GM23338 (cell line): ENCODE measurements at regions not wholly inside any gene's neighbourhood (a gene's known extent, or its start where the extent isn't known, plus 50 kb on each side); places are given as distances from the start of the nearest gene placed in this dataset.

Experiments used
- ATAC-seq: fragments of 200-7000 bp; cut with Tn5 transposase; 3 replicates; pipeline ENCODE4 v1.9.1; 2020
- DNase-seq: peaks from one replicate; pipeline ENCODE4 v3.0.0-alpha.2; 2015; ENCODE audit warnings: low spot score
- H2AFZ ChIP-seq: fragments of 200-600 bp; sonication (generic); 2 replicates; pipeline ENCODE4 v1.8.0; 2016; ENCODE audit warnings: antibody characterized with exemption, mild to moderate bottlenecking, moderate library complexity
- H3F3A ChIP-seq: fragments of 200-600 bp; sonication (generic); replicated peaks from 2 replicates; pipeline ENCODE4 v1.8.0; 2017; ENCODE audit warnings: antibody characterized with exemption, mixed run types, low read depth
- H3K27ac ChIP-seq: fragments of 200-600 bp; sonication (generic); 2 replicates; pipeline ENCODE4 v1.6.1; 2016; ENCODE audit warnings: low read depth
- H3K27me3 ChIP-seq: fragments of 200-600 bp; sonication (generic); 2 replicates; pipeline ENCODE4 v1.8.0; 2016; ENCODE audit warnings: mild to moderate bottlenecking, mixed run types, moderate library complexity; ENCODE audit not compliant: insufficient read depth
- H3K36me3 ChIP-seq: fragments of 200-600 bp; sonication (generic); 2 replicates; pipeline ENCODE4 v1.8.0; 2016; ENCODE audit warnings: mild to moderate bottlenecking; ENCODE audit not compliant: insufficient read depth
- H3K4me1 ChIP-seq: fragments of 200-600 bp; sonication (generic); 2 replicates; pipeline ENCODE4 v1.8.0; 2016; ENCODE audit warnings: mild to moderate bottlenecking, moderate library complexity; ENCODE audit not compliant: insufficient read depth
- H3K4me2 ChIP-seq: fragments of 200-600 bp; sonication (generic); 2 replicates; pipeline ENCODE4 v1.7.1; 2017; ENCODE audit warnings: mixed run types
- H3K4me3 ChIP-seq: fragments of 200-600 bp; sonication (generic); 2 replicates; pipeline ENCODE4 v1.6.1; 2016; ENCODE audit warnings: mixed run types
- H3K79me2 ChIP-seq: fragments of 200-600 bp; sonication (generic); replicated peaks from 2 replicates; pipeline ENCODE4 v1.8.0; 2017; ENCODE audit warnings: mild to moderate bottlenecking; ENCODE audit not compliant: insufficient read depth
- H3K9me2 ChIP-seq: fragments of 200-600 bp; sonication (generic); 2 replicates; pipeline ENCODE4 v1.8.0; 2017; ENCODE audit not compliant: insufficient read depth
- H4K20me1 ChIP-seq: fragments of 200-600 bp; sonication (generic); replicated peaks from 2 replicates; pipeline ENCODE4 v1.8.0; 2017; ENCODE audit warnings: mild to moderate bottlenecking; ENCODE audit not compliant: insufficient read depth
- H3K27ac Mint-ChIP-seq: 2 replicates; pipeline ENCODE4 v1.8.0; 2020; ENCODE audit warnings: inconsistent platforms, mild to moderate bottlenecking, moderate library complexity, mixed read lengths
- H3K27me3 Mint-ChIP-seq: 3 replicates; pipeline ENCODE4 v1.8.0; 2022; ENCODE audit warnings: low read depth, mild to moderate bottlenecking, moderate library complexity, mixed read lengths, inconsistent platforms; ENCODE audit not compliant: insufficient read depth, poor library complexity
- H3K36me3 Mint-ChIP-seq: 3 replicates; pipeline ENCODE4 v1.8.0; 2021; ENCODE audit warnings: low read depth, mild to moderate bottlenecking, inconsistent platforms, moderate library complexity, mixed read lengths
- H3K4me1 Mint-ChIP-seq: 3 replicates; pipeline ENCODE4 v1.8.0; 2020; ENCODE audit warnings: mild to moderate bottlenecking, inconsistent platforms, mixed read lengths
- H3K4me3 Mint-ChIP-seq: 3 replicates; pipeline ENCODE4 v1.8.0; 2021; ENCODE audit warnings: moderate library complexity, mild to moderate bottlenecking, inconsistent platforms, mixed read lengths
- H3K9me3 Mint-ChIP-seq: 3 replicates; pipeline ENCODE4 v1.8.0; 2020; ENCODE audit warnings: moderate library complexity, mild to moderate bottlenecking, inconsistent platforms, mixed read lengths
- CREB1 ChIP-seq: fragments of 250-450 bp; sonication (Bioruptor Pico); IDR thresholded peaks from 2 replicates; pipeline ENCODE4 v1.5.0; 2020; ENCODE audit warnings: low read depth, mild to moderate bottlenecking, moderate library complexity
- EZH2 ChIP-seq: fragments of 200-600 bp; sonication (generic); IDR thresholded peaks from one replicate; pipeline ENCODE4 v1.8.0; 2017; ENCODE audit warnings: antibody characterized with exemption, mild to moderate bottlenecking, low read depth; ENCODE audit not compliant: unreplicated experiment
- EZH2phosphoT487 ChIP-seq: fragments of 200-600 bp; sonication (generic); IDR thresholded peaks from one replicate; pipeline ENCODE4 v1.8.1; 2018; ENCODE audit warnings: antibody characterized with exemption; ENCODE audit not compliant: unreplicated experiment
- JUNB ChIP-seq: IDR thresholded peaks from one replicate; pipeline ENCODE4 v1.6.1; 2016; ENCODE audit warnings: antibody characterized with exemption; ENCODE audit not compliant: unreplicated experiment
- NANOG ChIP-seq: IDR thresholded peaks from 2 replicates; pipeline ENCODE4 v1.6.1; 2016; ENCODE audit warnings: antibody characterized with exemption, borderline replicate concordance
- STAT1 ChIP-seq: IDR thresholded peaks from one replicate; pipeline ENCODE4 v1.6.1; 2016; ENCODE audit warnings: antibody characterized with exemption; ENCODE audit not compliant: unreplicated experiment
- TF ChIP-seq, protein P1 (sequence below), 2 experiments: fragments of 200-600 bp in 1 of 2; sonication (generic) in 1 of 2; conservative IDR thresholded peaks; 2 replicates each; pipeline versions ENCODE4 v1.5.1 to v1.6.1; 2016 to 2017; ENCODE audit warnings: antibody characterized with exemption in 2 of 2, low read depth in 2 of 2, mild to moderate bottlenecking in 2 of 2, moderate library complexity in 1 of 2
- TF ChIP-seq, protein P2 (sequence below): fragments of 250-450 bp; sonication (Bioruptor Pico); IDR thresholded peaks from 2 replicates; pipeline ENCODE4 v1.5.0; 2020; ENCODE audit warnings: mild to moderate bottlenecking, moderate library complexity
- TF ChIP-seq, protein P3 (sequence below): IDR thresholded peaks from 2 replicates; pipeline ENCODE4 v1.6.1; 2016; ENCODE audit warnings: antibody characterized with exemption
- TF ChIP-seq, protein P4 (sequence below): IDR thresholded peaks from one replicate; pipeline ENCODE4 v1.6.1; 2018; ENCODE audit warnings: antibody characterized with exemption; ENCODE audit not compliant: unreplicated experiment

DNA sequence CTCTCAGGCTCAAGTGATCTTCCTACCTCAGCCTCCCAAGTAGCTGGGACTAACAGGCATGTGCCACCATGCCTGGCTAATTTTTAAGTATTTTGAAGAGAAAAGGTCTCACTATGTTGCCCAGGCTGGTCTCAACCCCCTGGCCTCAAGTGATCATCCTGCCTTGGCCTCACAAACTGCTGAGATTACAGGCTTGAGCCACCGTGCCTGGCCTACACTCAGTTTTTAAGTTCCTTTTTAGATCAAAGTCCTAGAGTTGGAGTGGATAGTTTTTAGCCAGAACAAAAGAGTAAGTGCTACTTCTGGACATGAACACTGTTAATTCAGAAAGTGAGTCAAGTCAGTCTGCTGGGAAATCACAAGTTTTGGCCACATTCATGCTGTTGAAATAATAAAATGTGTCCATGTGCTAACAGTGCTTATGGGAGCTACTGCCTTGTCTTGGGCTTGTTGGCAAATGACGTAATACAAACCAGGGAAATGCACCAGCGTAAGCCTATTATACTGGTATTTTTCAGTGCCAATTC, 84.2 kb downstream of the NDUFS5 start (continued):
- TF ChIP-seq, protein P1, sequence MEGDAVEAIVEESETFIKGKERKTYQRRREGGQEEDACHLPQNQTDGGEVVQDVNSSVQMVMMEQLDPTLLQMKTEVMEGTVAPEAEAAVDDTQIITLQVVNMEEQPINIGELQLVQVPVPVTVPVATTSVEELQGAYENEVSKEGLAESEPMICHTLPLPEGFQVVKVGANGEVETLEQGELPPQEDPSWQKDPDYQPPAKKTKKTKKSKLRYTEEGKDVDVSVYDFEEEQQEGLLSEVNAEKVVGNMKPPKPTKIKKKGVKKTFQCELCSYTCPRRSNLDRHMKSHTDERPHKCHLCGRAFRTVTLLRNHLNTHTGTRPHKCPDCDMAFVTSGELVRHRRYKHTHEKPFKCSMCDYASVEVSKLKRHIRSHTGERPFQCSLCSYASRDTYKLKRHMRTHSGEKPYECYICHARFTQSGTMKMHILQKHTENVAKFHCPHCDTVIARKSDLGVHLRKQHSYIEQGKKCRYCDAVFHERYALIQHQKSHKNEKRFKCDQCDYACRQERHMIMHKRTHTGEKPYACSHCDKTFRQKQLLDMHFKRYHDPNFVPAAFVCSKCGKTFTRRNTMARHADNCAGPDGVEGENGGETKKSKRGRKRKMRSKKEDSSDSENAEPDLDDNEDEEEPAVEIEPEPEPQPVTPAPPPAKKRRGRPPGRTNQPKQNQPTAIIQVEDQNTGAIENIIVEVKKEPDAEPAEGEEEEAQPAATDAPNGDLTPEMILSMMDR (conservative IDR thresholded peaks at IDR 0.05; ENCODE audit: low read depth in 2 of 2) = no peak

DNA sequence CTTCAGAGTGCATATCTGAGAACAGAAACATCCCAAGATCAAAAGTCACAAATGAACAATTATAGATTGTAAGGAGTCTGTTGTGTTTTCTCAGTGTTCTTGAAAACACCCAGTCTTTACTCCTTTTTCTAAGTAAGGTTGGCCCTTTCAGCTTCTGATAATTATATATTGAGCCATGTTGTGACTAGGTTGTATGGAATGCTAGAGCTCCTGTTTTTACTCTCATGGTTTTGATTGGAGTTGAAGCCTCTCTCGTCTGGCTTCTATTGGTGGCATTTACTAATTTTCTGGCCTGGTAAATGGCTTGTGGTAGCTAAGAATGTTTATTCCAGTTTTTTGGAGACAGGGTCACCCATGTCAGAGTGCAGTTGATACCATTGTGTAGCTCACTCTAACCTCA, 84.7 kb downstream of the NDUFS5 start:
- H2AFZ ChIP-seq = no peak overlapping the region
- H4K20me1 ChIP-seq = peaks cover 39% of the 10 kb centered on the region
- no peak overlapping the region for H3K4me2 ChIP-seq
- peaks cover 5% of the 10 kb centered on the region for H3K27me3 Mint-ChIP-seq
- H3K27me3 ChIP-seq = no peaks in the 10 kb centered on the region
- no peak overlapping the region for H3K27ac Mint-ChIP-seq
- H3K27ac ChIP-seq = no peak overlapping the region
- no peak overlapping the region for H3K4me3 Mint-ChIP-seq
- peaks cover 20% of the 10 kb centered on the region for H3K4me1 Mint-ChIP-seq
- H3K79me2 ChIP-seq = peaks cover 100% of the 10 kb centered on the region
- ATAC-seq (no peak), DNase-seq (no peak)
- peaks cover 7% of the 10 kb centered on the region; the same call in 1 of the 2 replicates for H3F3A ChIP-seq
- no peaks in the 10 kb centered on the region for H3K9me2 ChIP-seq
- peaks cover 64% of the 10 kb centered on the region for H3K4me1 ChIP-seq
- H3K9me3 Mint-ChIP-seq = no peaks in the 10 kb centered on the region
- peaks cover 3% of the 10 kb centered on the region; the same call in 1 of the 2 replicates for H3K36me3 ChIP-seq
- H3K4me3 ChIP-seq = no peak overlapping the region
- H3K36me3 Mint-ChIP-seq = peaks cover 10% of the 10 kb centered on the region
- TF ChIP-seq EZH2 = no peak
- TF ChIP-seq, protein P2, sequence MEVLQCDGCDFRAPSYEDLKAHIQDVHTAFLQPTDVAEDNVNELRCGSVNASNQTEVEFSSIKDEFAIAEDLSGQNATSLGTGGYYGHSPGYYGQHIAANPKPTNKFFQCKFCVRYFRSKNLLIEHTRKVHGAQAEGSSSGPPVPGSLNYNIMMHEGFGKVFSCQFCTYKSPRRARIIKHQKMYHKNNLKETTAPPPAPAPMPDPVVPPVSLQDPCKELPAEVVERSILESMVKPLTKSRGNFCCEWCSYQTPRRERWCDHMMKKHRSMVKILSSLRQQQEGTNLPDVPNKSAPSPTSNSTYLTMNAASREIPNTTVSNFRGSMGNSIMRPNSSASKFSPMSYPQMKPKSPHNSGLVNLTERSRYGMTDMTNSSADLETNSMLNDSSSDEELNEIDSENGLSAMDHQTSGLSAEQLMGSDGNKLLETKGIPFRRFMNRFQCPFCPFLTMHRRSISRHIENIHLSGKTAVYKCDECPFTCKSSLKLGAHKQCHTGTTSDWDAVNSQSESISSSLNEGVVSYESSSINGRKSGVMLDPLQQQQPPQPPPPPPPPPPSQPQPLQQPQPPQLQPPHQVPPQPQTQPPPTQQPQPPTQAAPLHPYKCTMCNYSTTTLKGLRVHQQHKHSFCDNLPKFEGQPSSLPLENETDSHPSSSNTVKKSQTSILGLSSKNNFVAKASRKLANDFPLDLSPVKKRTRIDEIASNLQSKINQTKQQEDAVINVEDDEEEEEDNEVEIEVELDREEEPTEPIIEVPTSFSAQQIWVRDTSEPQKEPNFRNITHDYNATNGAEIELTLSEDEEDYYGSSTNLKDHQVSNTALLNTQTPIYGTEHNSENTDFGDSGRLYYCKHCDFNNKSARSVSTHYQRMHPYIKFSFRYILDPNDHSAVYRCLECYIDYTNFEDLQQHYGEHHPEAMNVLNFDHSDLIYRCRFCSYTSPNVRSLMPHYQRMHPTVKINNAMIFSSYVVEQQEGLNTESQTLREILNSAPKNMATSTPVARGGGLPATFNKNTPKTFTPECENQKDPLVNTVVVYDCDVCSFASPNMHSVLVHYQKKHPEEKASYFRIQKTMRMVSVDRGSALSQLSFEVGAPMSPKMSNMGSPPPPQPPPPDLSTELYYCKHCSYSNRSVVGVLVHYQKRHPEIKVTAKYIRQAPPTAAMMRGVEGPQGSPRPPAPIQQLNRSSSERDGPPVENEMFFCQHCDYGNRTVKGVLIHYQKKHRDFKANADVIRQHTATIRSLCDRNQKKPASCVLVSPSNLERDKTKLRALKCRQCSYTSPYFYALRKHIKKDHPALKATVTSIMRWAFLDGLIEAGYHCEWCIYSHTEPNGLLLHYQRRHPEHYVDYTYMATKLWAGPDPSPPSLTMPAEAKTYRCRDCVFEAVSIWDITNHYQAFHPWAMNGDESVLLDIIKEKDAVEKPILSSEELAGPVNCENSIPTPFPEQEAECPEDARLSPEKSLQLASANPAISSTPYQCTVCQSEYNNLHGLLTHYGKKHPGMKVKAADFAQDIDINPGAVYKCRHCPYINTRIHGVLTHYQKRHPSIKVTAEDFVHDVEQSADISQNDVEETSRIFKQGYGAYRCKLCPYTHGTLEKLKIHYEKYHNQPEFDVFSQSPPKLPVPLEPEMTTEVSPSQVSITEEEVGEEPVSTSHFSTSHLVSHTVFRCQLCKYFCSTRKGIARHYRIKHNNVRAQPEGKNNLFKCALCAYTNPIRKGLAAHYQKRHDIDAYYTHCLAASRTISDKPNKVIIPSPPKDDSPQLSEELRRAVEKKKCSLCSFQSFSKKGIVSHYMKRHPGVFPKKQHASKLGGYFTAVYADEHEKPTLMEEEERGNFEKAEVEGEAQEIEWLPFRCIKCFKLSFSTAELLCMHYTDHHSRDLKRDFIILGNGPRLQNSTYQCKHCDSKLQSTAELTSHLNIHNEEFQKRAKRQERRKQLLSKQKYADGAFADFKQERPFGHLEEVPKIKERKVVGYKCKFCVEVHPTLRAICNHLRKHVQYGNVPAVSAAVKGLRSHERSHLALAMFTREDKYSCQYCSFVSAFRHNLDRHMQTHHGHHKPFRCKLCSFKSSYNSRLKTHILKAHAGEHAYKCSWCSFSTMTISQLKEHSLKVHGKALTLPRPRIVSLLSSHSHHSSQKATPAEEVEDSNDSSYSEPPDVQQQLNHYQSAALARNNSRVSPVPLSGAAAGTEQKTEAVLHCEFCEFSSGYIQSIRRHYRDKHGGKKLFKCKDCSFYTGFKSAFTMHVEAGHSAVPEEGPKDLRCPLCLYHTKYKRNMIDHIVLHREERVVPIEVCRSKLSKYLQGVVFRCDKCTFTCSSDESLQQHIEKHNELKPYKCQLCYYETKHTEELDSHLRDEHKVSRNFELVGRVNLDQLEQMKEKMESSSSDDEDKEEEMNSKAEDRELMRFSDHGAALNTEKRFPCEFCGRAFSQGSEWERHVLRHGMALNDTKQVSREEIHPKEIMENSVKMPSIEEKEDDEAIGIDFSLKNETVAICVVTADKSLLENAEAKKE (CRISPR knock-in tag) = no peak
- no peak for TF ChIP-seq EZH2phosphoT487
- TF ChIP-seq STAT1 = no peak
- no peak for TF ChIP-seq JUNB
- TF ChIP-seq, protein P3, sequence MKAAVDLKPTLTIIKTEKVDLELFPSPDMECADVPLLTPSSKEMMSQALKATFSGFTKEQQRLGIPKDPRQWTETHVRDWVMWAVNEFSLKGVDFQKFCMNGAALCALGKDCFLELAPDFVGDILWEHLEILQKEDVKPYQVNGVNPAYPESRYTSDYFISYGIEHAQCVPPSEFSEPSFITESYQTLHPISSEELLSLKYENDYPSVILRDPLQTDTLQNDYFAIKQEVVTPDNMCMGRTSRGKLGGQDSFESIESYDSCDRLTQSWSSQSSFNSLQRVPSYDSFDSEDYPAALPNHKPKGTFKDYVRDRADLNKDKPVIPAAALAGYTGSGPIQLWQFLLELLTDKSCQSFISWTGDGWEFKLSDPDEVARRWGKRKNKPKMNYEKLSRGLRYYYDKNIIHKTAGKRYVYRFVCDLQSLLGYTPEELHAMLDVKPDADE = no peak
- TF ChIP-seq, protein P4, sequence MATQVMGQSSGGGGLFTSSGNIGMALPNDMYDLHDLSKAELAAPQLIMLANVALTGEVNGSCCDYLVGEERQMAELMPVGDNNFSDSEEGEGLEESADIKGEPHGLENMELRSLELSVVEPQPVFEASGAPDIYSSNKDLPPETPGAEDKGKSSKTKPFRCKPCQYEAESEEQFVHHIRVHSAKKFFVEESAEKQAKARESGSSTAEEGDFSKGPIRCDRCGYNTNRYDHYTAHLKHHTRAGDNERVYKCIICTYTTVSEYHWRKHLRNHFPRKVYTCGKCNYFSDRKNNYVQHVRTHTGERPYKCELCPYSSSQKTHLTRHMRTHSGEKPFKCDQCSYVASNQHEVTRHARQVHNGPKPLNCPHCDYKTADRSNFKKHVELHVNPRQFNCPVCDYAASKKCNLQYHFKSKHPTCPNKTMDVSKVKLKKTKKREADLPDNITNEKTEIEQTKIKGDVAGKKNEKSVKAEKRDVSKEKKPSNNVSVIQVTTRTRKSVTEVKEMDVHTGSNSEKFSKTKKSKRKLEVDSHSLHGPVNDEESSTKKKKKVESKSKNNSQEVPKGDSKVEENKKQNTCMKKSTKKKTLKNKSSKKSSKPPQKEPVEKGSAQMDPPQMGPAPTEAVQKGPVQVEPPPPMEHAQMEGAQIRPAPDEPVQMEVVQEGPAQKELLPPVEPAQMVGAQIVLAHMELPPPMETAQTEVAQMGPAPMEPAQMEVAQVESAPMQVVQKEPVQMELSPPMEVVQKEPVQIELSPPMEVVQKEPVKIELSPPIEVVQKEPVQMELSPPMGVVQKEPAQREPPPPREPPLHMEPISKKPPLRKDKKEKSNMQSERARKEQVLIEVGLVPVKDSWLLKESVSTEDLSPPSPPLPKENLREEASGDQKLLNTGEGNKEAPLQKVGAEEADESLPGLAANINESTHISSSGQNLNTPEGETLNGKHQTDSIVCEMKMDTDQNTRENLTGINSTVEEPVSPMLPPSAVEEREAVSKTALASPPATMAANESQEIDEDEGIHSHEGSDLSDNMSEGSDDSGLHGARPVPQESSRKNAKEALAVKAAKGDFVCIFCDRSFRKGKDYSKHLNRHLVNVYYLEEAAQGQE = no peak
- TF ChIP-seq CREB1 (CRISPR knock-in tag) = no peak
- TF ChIP-seq NANOG = no peak
